GM19351 (cell line): ENCODE measurements at regions not wholly inside any gene's neighbourhood (a gene's known extent, or its start where the extent isn't known, plus 50 kb on each side); places are given as distances from the start of the nearest gene placed in this dataset.

Experiments used
- ATAC-seq: cut with Tn5 transposase; IDR thresholded peaks from one replicate; pipeline ENCODE4 v1.9.1; 2021; ENCODE audit warnings: mild to moderate bottlenecking, moderate library complexity; ENCODE audit not compliant: unreplicated experiment

DNA sequence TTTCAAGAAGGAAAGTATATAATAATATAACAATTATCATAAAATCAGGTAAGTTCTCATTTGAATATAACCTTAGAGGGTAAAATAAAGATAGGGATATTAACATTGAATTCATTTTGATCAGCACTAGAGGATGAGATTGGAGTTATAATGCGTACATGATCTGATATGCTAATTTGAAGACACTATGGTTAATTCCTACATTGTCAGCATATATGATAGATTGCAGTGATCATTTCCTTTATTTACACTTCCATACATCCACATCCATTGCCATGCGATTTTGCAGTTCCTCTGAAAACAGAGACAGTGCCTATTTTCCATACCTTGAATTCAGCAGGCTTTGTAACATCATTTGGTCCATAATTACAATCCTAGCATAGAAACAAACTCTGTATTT, 519.2 kb downstream of the CCDC85A start:
- ATAC-seq, result no peak

DNA sequence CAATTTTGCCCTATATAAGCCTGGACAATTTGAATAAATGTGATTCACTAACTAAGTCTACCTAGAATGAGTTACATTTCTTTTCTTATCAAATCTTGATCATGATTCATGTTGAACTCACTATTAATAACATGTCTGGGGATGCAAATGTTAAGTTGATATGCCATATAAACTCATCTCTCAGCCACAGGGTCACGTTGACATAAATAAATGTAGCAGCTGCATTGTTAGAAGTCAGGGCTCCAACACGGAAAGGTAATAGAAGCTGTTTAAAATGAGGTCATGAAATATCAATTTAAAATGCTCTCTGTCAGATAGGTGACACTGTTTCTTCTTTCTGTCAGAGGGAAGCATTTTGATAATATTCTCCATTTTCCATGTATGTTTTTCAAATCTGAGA, 521.9 kb downstream of the CCDC85A start:
- no peak for ATAC-seq

DNA sequence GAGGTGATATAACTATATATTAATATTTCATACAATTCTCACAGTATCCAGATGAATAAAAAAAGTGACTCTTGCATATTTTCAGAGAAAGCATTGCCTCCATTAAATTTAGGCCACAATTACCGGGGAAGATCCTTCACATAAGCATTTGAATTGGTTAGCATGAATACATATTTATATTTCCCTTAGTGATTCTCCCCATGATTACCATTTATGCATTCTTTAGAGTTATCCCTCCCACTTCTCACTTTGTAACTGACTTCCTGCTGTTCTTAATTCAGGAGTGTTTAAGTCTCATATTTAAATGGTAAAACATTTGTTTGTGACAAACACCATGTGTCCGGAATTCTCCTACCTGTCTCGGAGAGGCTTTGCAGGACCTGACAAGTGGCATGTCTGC, 523.4 kb downstream of the CCDC85A start:
- ATAC-seq, result no peak

DNA sequence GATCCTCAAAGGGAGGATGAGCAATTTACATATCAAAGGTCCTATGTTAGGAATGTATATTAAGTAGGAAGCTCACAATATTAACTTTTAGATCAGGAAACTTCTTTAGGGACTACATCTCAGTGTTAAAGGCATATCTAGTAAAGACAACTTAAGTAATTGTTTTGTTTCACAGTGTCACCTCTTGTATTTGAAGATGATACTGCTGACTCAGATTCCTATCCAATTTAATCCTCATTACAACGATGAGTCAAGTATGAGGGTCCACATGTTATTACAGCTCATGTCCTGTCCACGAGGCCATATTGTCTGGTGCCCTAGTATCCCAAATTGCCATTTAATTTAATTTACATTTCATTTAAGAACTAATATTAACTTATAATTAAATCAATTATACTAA, 523.9 kb downstream of the CCDC85A start:
- no peak for ATAC-seq

DNA sequence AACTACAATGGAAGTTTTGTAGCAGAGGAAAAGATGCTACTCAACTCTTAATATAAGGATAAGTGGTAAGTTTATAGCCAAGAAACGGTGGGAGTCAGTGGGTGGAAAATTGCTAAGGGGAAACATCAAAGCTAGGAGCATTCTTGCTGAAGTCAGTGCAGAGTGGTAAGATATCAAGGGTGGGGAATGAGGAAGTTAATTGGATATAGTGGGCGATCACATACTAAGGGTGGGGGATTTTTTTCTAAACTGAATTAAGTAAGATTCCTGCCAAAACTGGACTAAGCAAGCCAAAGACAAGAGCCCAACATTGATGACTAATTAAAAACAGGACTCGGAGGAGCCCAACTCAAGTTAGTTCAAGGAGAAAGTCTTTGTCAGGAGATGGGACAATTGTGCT, 525.4 kb downstream of the CCDC85A start:
- no peak for ATAC-seq

DNA sequence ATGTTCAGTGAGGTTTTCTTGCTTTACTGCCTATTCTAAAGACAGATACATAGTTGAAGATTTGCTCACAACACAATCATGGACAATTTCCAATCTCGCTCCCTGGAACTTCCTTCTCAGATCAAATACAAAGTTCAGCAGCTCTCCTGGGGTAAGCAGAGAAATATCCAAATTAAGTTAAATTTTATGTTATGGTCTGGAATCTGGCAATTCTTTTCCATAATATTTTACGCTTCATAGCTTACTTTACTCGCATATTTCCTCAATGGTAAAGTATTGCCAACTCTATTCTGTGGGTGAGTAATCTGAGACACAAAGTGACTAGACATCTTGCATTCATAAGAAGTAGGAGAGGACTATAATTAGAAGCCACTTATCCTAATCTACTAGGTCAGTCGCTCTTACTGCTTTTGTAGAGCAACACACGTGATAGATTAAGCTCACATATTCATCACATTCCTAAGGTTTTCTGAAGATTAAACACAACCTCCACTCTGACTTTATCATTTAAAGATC, 529.4 kb downstream of the CCDC85A start:
- no peak for ATAC-seq

DNA sequence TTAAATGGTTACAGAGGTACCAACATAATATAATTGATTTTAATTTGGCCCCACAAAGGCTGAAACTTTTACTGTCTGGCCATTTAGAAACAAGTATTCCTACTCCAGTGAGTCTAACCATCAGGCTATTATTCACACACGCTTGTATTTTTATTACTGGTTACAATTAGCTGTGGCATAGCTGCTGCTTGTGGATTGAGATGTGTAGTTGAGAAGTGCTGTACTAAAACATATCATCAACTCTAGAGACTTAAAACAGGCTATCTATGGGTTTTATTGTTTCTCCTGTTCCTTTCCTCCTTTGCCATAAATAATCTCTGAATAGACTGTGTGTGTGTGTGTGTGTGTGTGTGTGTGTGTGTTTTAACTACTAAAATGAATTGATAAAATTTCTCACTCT, 530.2 kb downstream of the CCDC85A start:
- no peak for ATAC-seq

DNA sequence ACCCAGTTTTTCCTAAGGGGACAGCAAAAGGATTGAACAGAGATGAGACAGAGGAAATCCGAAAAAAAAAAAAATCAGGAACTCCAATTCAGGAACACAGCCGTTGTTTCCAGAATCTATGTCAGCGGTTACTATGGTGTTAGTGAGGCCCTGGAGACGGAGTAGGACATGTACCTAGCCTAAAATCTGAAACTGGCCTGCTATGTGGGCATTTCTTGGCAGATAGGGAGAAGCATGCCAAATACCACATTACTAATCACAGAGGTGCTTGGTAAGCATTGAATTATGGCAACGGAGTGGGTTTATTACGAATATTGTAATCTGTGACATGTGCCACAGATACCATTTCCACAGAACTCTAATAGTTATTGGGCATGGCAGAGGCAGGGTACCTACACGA, 530.6 kb downstream of the CCDC85A start:
- no peak for ATAC-seq

DNA sequence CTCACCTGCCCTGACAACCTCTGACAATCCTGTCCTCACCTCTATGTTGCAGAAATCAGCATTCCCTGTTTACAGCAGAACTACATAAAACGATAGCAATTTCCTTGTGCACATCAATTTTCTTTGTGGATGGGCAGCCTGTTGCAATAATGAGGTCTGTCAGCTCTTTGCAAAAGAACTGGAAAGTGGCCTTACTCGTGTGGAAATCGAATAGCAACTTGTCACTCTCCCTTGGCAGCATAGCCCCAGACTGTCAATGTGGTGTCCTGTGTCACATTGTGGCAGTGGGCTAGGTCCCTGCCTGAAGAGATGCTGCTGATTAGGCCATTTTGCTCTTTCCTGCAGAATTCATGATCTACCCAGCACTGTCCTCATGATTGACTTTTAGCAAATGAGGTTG, 531.9 kb downstream of the CCDC85A start:
- no peak for ATAC-seq

DNA sequence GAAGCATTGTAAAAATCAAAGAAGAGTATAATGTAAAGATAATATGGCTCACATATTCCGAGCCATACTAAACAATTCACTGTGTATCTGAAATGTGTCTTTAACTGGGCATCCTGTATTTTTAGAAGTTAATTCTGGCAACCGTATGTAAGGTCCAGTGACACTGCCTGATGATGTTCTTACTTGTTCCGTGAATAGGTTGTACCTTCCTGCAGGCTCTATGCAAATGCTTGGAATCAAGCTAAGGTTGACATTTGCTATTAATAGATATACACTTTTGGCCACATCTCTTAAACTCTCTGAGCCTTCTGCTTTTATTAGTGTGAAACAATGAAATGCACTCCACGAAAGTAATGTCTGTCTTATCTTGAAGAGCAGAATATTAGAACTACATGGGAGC, 534.6 kb downstream of the CCDC85A start:
- no peak for ATAC-seq

DNA sequence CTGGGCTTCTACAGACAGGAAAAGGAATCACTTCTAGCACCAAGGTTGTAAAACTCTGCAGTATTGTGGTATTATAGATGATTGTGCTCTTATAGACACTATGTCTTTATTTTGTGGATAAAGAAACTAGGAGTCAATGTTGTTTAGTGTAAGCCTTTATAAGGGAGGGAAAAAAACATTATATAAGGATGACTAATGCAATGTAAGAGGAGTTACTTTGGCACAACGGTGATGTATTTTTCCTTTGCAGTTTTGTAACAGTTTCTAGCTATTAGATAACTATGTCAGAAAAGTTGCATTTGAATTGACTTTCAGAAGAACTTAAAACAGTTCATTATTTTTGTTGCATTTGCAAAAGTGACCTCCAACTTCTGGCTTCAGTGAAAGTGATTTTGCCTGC, 545.4 kb downstream of the CCDC85A start:
- no peak for ATAC-seq

DNA sequence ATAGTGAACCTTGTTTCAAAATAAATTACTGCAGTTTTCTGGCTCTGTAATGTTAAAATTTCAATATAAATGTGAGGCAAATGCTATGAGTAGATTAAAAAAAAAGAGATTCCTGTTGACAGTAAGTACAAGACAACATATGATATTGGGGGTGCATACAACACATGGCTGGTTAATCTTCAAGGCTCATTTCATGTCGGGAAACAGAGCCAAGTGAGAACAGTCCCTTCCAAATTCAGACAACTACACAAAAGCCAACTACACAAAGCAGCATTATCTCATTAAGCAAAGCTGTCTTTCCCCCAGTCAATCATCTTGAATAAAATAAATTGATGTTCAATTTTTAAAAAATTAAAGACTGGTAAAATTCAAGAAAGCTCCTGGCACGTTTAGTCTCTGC, 549.2 kb downstream of the CCDC85A start:
- no peak for ATAC-seq

DNA sequence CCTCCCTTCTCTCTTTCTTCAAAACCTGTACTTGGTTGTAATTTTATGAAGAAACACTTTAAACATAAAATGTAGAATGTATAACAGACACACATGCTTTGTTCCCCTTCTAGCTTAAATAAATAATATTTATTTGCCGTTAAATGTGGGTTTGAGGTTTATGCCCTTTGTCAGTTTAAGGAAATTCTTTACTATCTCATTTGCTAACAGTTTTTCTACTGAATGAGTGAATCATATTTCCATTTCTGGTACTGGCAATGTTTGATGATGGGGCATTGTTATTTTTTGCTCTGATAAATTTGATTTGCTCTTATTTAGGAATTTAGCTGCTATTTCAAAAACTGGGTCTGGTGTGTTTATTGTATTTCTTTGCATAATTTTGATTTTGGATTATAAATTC, 555.6 kb downstream of the CCDC85A start:
- no peak for ATAC-seq

DNA sequence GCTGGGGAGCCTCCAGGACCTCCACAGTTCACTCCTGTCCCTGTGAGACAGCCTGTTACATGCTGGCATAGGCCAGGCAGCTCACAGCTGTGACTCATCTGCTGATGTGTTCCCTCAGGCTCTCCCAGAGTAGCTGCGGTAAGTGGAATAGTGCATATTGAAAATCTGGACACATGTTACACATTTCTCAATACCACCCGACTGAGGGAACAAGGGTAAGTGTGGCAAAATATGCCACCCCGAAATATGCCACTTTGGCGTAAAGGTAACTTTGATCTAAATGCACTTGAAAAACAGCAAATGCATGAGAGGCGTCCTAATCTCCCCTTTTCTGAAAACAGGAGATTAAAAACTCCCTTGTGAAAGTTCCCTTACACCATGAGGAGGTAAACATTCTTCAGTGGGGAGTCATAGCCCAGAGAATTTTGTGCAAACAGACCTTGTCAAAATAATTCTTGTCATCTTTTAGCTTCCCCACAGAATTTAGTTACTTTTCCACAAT, 557.9 kb downstream of the CCDC85A start:
- no peak for ATAC-seq

DNA sequence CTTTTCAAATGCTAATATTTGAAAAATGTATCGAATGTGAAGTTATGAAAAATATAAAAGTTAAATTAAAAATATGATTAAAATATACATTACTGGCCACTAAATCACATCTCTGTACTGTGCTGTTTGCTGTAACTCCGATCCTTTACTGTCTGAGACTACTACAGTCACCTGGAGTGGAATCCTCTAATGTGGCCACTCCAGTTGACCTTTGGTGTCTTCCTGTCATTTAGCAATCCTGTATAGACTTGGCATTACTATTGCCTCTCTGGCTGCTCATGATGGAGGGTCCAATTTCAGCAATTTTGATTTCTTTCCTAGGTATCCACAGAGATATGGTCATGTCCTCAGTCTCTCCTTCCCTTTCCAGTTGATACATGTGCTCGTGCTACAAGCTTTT, 560.0 kb downstream of the CCDC85A start:
- ATAC-seq, result no peak

DNA sequence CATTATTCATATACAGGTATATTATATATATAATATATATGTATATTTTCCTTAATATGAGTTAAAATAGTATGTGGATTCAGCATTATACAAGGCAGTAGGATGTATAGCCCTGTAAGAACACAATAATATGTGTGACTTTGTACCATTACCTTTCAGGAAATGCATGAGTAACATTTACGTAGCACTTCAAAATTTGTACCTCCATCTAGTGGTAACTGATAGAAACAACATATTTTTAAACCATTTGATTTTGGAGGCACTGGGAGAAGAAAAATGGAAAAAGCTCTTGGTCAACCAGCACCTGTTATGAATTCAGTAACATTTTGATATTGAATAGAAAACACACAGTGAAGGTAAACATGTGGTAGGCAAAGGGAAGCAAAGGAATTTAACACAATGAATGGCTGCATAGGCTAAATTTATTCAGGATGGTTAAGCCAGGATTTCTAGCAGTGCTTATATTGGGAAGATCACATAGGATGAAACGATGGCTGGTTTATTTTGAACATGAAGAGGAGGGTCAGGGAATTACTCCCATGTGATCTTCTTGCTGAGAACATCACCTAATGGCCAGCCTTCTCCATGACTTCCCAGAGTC, 565.5 kb downstream of the CCDC85A start:
- peak; percentile 79 for ATAC-seq

DNA sequence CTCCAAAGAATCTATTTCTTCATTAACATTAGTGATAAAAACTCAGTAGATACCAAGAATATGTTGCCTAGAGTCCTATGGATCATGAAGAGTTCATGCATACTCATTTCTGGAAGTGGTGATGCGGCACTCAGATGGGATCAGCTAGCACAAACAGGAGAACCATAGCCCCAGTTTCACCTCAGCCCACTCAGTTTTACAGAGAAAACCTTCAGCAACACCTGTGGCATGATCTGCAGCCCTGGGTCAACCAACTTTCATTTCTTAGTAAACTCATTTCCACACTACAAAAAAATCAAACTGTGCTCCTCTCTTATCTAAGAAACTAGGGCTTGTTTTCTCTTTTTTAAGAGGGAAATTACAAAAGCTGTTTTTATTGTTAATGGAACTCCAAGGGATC, 569.4 kb downstream of the CCDC85A start:
- no peak for ATAC-seq

DNA sequence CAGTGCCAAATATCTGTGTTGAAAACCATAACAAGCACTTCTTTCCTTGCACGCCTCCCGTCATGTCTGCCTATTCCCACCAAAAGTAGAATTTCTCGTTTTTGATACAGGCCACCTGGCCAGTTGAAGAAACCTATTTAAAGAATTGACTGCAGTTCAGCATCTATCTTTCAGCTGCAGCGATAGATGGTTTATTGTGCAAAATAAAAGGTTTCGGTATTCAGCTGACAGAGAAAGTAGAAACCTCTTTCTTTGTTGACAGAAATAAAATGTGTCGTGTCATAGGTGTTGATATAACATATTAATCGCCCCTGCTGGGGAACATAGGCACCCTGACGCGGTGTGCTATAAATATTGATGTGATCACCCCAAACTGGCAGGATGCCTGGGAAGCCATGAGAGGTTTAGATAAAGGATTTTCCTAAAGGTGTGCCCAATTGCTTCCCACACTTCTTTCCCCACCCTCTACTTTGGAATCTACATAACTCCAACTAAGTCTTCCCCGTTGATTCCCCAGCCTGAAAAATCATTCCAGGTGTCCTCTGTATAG, 570.4 kb downstream of the CCDC85A start:
- ATAC-seq, result no peak

DNA sequence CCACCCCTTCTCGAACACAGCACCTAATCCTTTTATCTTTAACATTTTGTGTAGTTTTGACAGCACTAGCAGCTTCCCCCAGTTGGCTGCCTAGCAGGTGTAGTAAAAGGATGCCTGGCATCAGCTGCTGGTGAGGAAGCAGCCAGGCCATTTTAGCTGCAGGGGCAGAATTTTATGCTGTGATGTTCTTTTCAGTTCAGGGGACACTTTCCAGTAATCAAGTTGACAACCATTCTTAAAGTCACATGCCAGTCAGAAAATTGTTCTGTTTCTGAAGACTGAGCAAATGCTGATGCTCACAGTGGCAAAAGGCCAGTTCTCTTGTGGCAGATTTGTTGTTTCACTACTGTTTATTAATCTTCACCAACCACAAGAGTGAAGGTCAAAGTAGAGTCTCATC, 570.8 kb downstream of the CCDC85A start:
- ATAC-seq, result no peak

DNA sequence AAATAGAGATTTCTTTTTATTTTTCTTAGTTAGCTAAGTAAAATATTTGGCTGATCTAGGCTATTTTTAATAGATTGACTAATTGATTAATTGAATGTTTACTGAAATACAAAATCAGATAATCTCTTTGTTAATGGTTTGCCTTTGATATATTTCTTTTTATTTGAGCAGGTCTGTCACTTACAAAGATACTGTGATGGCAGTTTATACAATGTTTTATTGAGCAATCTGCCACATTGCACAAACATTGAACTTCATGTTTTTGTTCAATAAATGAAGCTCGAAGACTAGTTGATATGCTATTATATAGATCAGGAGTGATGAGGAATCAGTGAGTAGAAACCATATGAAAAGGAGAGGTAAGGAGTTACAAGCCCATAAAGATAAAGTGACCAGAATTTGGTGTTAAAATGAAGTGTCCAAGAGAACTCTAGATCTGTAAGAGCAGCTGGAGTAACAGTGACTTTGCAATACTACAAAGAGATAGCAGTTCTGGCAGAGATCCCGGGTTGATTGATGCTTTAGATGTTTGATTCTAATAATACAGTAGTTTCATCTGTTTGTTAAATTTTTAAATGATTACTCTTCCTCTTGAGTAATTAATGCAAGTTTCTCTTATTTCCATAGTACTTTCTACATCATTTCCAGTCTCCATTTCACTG, 574.2 kb downstream of the CCDC85A start:
- no peak for ATAC-seq

DNA sequence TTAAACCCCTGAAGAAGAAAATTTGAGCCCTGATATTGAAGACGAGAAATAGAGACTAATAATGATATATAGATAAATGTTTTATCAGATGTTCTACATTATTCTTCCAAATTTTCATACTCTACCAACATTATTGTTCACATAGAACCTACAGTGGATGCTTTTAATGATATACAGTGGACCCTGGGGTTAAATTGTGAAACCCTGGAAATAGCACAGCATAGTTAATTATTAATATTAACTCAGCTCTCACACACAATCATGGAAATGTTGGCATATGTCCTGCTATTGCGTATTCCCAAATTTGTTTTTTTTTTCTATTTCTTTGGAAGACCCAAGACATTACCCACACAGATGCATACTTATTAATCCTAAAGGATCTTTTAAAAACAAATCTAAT, 579.9 kb downstream of the CCDC85A start:
- no peak for ATAC-seq

DNA sequence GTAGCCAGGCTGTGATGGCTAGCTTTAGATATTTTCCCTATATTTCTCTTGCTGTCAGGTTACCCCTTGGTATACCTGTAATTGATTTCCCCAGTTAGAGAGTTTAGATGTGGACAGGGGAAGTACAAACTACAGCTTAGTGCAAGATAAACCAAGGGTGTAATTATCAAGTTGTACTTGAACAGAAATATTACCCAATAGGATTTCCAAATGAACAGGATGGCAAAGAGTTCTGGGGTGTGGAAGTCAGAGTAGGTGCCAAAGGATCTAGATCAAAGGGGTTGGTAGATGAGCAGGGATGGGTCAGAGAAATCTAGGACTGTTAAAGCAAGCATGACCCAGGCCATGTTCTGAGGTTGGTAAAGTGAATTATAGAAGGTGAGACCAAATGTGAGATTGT, 585.2 kb downstream of the CCDC85A start:
- ATAC-seq, result no peak
